H1 (cell line): ENCODE measurements at regions not wholly inside any gene's neighbourhood (a gene's known extent, or its start where the extent isn't known, plus 50 kb on each side); places are given as distances from the start of the nearest gene placed in this dataset.

Experiments used
- BRCA1 ChIP-seq: IDR thresholded peaks from 2 replicates; pipeline ENCODE4 v1.6.1; 2012; ENCODE audit warnings: low read depth, low read length, improper control_type of control experiment
- HDAC6 ChIP-seq: IDR thresholded peaks from one replicate; pipeline ENCODE4 v1.7.1; 2012; ENCODE audit warnings: low read depth, mild to moderate bottlenecking, inconsistent platforms, low read length, moderate library complexity
- JUND ChIP-seq: IDR thresholded peaks from 2 replicates; pipeline ENCODE4 v1.6.1; 2011; ENCODE audit warnings: mild to moderate bottlenecking, improper control_type of control experiment, low read length
- POLR2AphosphoS5 ChIP-seq: IDR thresholded peaks from 2 replicates; pipeline ENCODE4 v1.6.1; 2011; ENCODE audit warnings: low read depth, low read length

- TF ChIP-seq POLR2AphosphoS5: no peak
- no peak for TF ChIP-seq HDAC6
- no peak for TF ChIP-seq JUND
- no peak for TF ChIP-seq BRCA1
These were observed 544.7 kb downstream of the NLGN4X start for GRCh38 chrX:5683996-5684395.
